ENCODE measurements at regions not wholly inside any gene's neighbourhood (a gene's known extent, or its start where the extent isn't known, plus 50 kb on each side); places are given as distances from the start of the nearest gene placed in this dataset.

DNA sequence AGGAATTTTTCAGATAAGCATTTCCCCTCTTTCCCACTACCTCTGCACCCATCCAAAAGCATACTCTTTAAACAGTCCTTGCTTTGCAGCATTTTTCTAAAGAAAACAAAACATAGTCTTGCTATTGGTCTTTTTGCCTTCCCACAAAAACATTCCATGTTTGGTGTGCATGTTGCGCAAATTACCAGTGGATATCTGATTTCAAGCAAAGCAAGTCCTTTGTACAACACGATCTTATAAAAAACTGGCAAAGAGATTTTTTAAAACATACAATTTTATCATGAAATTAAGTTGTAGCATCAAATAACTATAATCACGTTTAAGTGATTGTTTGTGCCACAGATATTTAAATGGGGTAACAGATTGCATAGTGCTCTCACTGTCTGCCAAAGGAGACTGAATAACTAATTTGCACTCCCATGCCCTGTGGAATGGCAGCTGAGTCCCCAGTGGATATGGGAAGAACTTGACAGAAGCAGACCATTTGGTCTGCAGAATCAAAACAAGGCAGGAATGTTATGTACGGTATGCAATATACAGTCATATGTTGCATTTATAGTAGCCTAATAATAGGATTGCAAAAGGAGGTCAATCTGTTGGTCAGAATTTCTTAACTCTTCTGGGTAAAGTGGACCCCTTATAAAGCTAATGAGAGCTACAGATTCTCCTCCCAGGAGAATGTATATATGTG, 285.7 kb downstream of the TBC1D4 start:
- TF ChIP-seq, protein P1, sequence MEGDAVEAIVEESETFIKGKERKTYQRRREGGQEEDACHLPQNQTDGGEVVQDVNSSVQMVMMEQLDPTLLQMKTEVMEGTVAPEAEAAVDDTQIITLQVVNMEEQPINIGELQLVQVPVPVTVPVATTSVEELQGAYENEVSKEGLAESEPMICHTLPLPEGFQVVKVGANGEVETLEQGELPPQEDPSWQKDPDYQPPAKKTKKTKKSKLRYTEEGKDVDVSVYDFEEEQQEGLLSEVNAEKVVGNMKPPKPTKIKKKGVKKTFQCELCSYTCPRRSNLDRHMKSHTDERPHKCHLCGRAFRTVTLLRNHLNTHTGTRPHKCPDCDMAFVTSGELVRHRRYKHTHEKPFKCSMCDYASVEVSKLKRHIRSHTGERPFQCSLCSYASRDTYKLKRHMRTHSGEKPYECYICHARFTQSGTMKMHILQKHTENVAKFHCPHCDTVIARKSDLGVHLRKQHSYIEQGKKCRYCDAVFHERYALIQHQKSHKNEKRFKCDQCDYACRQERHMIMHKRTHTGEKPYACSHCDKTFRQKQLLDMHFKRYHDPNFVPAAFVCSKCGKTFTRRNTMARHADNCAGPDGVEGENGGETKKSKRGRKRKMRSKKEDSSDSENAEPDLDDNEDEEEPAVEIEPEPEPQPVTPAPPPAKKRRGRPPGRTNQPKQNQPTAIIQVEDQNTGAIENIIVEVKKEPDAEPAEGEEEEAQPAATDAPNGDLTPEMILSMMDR (IDR thresholded peaks at IDR 0.05): no peak
- no peak for TF ChIP-seq POLR2A (IDR thresholded peaks at IDR 0.05)
